ACC112 (cell line): ENCODE measurements at regions not wholly inside any gene's neighbourhood (a gene's known extent, or its start where the extent isn't known, plus 50 kb on each side); places are given as distances from the start of the nearest gene placed in this dataset.
A peak's percentile ranks its signal among the peaks of the same experiment; 100 is the strongest.

ENCODE experiments used
- H2AFZ ChIP-seq: fragments of 200-600 bp; sonication (generic); one replicate; pipeline ENCODE4 v1.6.0; 2017; ENCODE audit warnings: antibody characterized with exemption, low read length; ENCODE audit not compliant: unreplicated experiment
- H3K27ac ChIP-seq: fragments of 200-600 bp; sonication (generic); 2 replicates; pipeline ENCODE4 v1.5.1; 2014; ENCODE audit warnings: low read depth, mild to moderate bottlenecking, antibody characterized with exemption, low read length, moderate library complexity
- H3K27me3 ChIP-seq: fragments of 200-600 bp; sonication (generic); 2 replicates; pipeline ENCODE4 v1.6.1; 2014; ENCODE audit warnings: mild to moderate bottlenecking, antibody characterized with exemption, low read length, moderate library complexity, mixed read lengths; ENCODE audit not compliant: insufficient read depth
- H3K36me3 ChIP-seq: fragments of 200-600 bp; sonication (generic); 2 replicates; pipeline ENCODE4 v1.6.1; 2016; ENCODE audit warnings: mild to moderate bottlenecking, antibody characterized with exemption, low read length, moderate library complexity, mixed read lengths; ENCODE audit not compliant: insufficient read depth
- H3K4me1 ChIP-seq: fragments of 200-600 bp; sonication (generic); one replicate; pipeline ENCODE4 v1.6.1; 2016; ENCODE audit warnings: low read length, mixed read lengths; ENCODE audit not compliant: insufficient read depth, unreplicated experiment, control insufficient read depth
- H3K4me3 ChIP-seq: fragments of 200-600 bp; sonication (generic); 2 replicates; pipeline ENCODE4 v1.5.1; 2014; ENCODE audit warnings: mild to moderate bottlenecking, low read depth, low read length
- H3K79me2 ChIP-seq: fragments of 200-600 bp; sonication (generic); one replicate; pipeline ENCODE4 v1.6.0; 2016; ENCODE audit warnings: low read length; ENCODE audit not compliant: control insufficient read depth, unreplicated experiment, insufficient read depth

GRCh38 chr15:70248116-70249025 lies 150.7 kb upstream of the TLE3 start:
- no peaks in the 10 kb centered on the region for H3K36me3 ChIP-seq
- H3K4me3 ChIP-seq = no peak overlapping the region
- H3K27me3 ChIP-seq = no peaks in the 10 kb centered on the region
- H3K4me1 ChIP-seq = peaks cover 9% of the 10 kb centered on the region
- no peak overlapping the region for H3K27ac ChIP-seq
- no peaks in the 10 kb centered on the region for H3K79me2 ChIP-seq
- no peak overlapping the region for H2AFZ ChIP-seq

- Histone ChIP-seq H2AFZ (no peak overlapping the region), H3K4me3 (no peak overlapping the region), H3K79me2 (no peaks in the 10 kb centered on the region), H3K4me1 (peaks cover 9% of the 10 kb centered on the region), H3K27me3 (no peaks in the 10 kb centered on the region), H3K36me3 (no peaks in the 10 kb centered on the region), H3K27ac (no peak overlapping the region)
These were observed 149.6 kb upstream of the TLE3 start for GRCh38 chr15:70247281-70247680.

GRCh38 chr15:70246623-70247220 lies 149.0 kb upstream of the TLE3 start:
- peaks cover 9% of the 10 kb centered on the region for H3K4me1 ChIP-seq
- no peak overlapping the region for H3K27ac ChIP-seq
- no peaks in the 10 kb centered on the region for H3K36me3 ChIP-seq
- H3K79me2 ChIP-seq = no peaks in the 10 kb centered on the region
- no peak overlapping the region for H3K4me3 ChIP-seq
- no peaks in the 10 kb centered on the region for H3K27me3 ChIP-seq
- no peak overlapping the region for H2AFZ ChIP-seq

DNA sequence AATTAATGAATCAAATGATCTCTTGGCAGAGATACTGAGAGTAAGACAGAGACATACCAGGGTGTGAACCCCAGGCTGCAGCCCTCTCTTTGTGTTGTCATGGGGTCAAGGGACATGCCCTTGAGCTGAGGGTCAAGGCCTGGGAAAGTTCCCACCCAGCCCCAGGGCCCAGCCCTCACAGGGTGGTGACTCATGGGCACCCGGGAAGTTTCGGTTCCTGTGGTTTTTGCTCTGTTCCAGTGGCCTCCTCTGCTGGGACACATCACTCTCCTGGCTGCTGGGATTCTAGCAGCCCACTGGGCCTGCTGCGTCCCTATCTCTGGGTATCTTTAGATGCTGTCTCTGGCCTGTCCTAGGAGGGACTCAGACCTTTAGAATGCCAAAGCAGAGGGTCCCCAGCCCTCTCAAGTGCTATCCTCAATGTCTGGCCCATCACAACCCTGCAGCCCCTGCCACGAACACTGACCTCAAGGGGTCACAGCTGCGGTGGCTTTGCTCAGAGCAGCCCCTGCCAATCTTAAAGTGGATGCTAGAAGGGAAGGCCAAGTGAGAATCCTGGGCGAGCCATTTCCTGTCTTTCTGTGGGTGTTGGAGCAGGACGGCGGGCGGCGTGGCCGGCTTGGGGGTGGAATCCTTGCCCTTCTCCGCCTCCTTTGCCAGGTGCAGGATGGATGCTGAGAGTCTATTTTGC lies 148.4 kb upstream of the TLE3 start:
- Histone ChIP-seq H3K79me2 (no peaks in the 10 kb centered on the region), H2AFZ (no peak overlapping the region), H3K36me3 (no peaks in the 10 kb centered on the region), H3K27me3 (no peaks in the 10 kb centered on the region), H3K27ac (peak overlapping the region; percentile 1; the same call in 1 of the 2 replicates), H3K4me3 (no peak overlapping the region), H3K4me1 (peaks cover 9% of the 10 kb centered on the region)

- H3K36me3 ChIP-seq = no peaks in the 10 kb centered on the region
- H3K4me3 ChIP-seq = no peak overlapping the region
- H2AFZ ChIP-seq = no peak overlapping the region
- H3K4me1 ChIP-seq = peaks cover 9% of the 10 kb centered on the region
- H3K27me3 ChIP-seq = no peaks in the 10 kb centered on the region
- no peaks in the 10 kb centered on the region for H3K79me2 ChIP-seq
- no peak overlapping the region for H3K27ac ChIP-seq
These were observed 147.3 kb upstream of the TLE3 start for GRCh38 chr15:70244978-70245542.

- H3K79me2 ChIP-seq = no peaks in the 10 kb centered on the region
- H3K27me3 ChIP-seq = no peaks in the 10 kb centered on the region
- no peaks in the 10 kb centered on the region for H3K36me3 ChIP-seq
- peaks cover 9% of the 10 kb centered on the region for H3K4me1 ChIP-seq
- no peak overlapping the region for H2AFZ ChIP-seq
- H3K27ac ChIP-seq = no peak overlapping the region
- H3K4me3 ChIP-seq = no peak overlapping the region
These were observed 146.2 kb upstream of the TLE3 start for GRCh38 chr15:70243686-70244540.

DNA sequence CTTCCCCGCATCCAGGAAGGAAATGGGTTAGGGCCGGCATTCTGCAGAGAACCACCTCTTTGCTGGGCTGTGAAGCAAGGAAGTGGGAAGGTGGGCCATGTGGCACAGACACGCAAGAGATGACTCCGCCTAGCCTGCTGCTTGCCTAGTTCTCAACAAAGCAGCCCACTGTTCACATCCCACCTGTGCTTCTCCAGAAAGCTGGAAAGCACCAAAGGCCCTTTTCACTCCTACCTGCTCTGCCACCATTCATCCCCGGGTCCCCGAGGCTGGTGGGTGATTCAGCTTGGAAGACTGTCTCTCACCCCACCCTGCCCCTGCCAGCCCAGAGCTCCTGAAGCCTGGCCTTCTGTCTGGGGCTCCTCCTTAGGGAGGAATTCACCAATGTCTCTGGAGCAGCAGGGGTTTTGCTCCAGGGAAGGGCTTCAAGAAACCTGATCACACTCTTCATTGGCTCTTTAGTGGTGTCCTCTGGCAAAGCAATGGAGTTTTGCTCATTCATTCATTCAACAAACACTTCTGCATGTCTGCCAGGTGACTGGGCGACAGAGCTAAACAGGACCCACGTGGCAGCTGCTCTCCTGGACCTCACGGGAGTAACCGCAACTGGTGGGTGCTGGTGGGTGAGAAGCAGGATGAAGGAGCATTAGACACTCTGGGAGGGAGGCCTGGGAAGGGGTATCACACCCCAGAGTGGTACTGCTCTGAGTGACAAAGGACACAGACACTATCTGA lies 145.4 kb upstream of the TLE3 start:
- H3K36me3 ChIP-seq = no peaks in the 10 kb centered on the region
- H3K27me3 ChIP-seq = no peaks in the 10 kb centered on the region
- H3K4me3 ChIP-seq = no peak overlapping the region
- H3K79me2 ChIP-seq = no peaks in the 10 kb centered on the region
- H3K4me1 ChIP-seq = peaks cover 9% of the 10 kb centered on the region
- no peak overlapping the region for H3K27ac ChIP-seq
- H2AFZ ChIP-seq = no peak overlapping the region

DNA sequence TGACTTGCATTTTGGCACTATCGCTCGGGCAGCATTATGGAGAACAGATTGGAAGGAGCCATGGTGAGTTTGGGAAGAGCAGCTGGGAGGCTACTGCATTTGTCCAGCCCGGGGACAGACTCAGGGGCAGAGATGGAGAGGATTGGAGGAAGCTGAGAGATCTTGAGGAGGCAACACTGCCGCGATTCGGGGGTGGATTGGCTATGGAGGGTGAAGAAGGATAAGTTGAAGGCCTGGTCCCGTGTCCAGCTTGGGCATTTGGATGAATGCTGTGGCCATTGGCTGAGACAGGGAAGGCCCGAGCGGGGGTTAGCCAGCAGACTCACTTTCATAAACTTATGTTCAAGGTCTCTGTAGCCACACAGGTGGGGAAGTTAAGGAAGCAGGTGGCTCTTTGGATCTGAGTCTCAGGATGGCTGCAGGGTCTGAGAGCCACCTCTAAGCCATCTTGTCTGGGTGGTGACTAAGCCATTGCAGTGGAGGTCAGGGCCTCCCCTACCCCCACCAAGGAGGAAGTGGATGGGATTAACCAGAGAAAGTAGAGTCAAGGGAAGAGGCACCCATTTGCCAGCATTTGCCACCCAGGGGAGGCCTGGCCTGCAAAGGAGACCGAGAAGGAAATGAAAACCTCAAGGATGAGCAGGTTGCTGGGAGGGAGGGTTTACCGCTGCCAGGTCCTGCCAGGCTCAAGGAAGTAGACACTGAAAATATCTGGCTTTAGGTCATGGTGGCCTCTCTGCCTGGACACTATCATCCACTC lies 144.0 kb upstream of the TLE3 start:
- Histone ChIP-seq H3K4me3 (no peak overlapping the region), H3K36me3 (no peaks in the 10 kb centered on the region), H3K79me2 (no peaks in the 10 kb centered on the region), H3K4me1 (peaks cover 16% of the 10 kb centered on the region), H2AFZ (no peak overlapping the region), H3K27me3 (no peaks in the 10 kb centered on the region), H3K27ac (no peak overlapping the region)

DNA sequence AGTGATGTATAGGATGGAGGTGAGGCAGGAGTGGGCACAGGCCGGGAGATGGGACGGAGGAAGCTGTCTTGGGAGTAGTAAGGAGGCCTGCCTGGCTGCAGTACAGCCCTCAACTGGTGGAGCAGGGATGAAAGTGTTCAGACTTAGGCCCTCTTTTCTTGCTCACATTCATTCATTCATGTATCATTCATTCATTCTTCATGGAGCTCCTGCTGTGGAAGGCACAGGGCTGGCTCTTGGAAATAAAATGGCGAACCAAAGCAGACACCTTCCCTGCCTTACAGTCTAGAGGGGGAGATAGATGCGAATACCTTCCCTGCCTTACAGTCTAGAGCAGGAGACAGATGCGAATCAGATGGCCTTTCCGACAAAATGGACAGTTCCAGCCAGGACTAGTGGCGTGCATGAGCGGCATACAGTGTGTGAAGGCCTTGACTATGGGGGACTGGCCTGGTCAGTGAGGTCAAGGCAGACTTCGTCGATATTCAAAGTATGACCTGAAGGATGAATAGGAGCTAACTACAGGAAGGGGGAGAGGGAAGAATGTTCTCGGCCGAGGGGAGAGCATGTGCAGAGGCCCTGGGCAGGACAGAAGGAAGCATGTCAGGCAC lies 143.2 kb upstream of the TLE3 start:
- no peak overlapping the region for H3K4me3 ChIP-seq
- peaks cover 16% of the 10 kb centered on the region for H3K4me1 ChIP-seq
- no peaks in the 10 kb centered on the region for H3K27me3 ChIP-seq
- H3K27ac ChIP-seq = no peak overlapping the region
- no peak overlapping the region for H2AFZ ChIP-seq
- no peaks in the 10 kb centered on the region for H3K79me2 ChIP-seq
- no peaks in the 10 kb centered on the region for H3K36me3 ChIP-seq
